OCI-LY3 (cell line): ENCODE measurements at regions not wholly inside any gene's neighbourhood (a gene's known extent, or its start where the extent isn't known, plus 50 kb on each side); places are given as distances from the start of the nearest gene placed in this dataset.

Experiments
- H2AFZ ChIP-seq: fragments of 200-600, 300-600 bp; shearing (Covaris generic); 2 replicates; pipeline ENCODE4 v1.6.0; 2014; ENCODE audit warnings: antibody characterized with exemption, low read depth, low read length
- H3K27ac ChIP-seq: fragments of 200-600, 300-600 bp; sonication (generic); 2 replicates; pipeline ENCODE4 v1.5.1; 2014; ENCODE audit warnings: mild to moderate bottlenecking, low read length, moderate library complexity, mixed read lengths
- H3K27me3 ChIP-seq: fragments of 200-600, 300-600 bp; sonication (generic); 2 replicates; pipeline ENCODE4 v1.6.1; 2014; ENCODE audit warnings: low read depth, low read length, mixed read lengths
- H3K36me3 ChIP-seq: fragments of 200-600, 300-600 bp; sonication (generic); replicated peaks from 2 replicates; pipeline ENCODE3; 2014; ENCODE audit warnings: low read depth, low read length, mixed read lengths
- H3K4me1 ChIP-seq: fragments of 300-600, 200-600 bp; sonication (generic); 2 replicates; pipeline ENCODE4 v1.6.1; 2014; ENCODE audit warnings: low read length, mixed read lengths
- H3K4me2 ChIP-seq: fragments of 200-600, 300-600 bp; sonication (generic); 2 replicates; pipeline ENCODE4 v1.6.1; 2014; ENCODE audit warnings: low read length, mixed read lengths
- H3K4me3 ChIP-seq: fragments of 300-600, 200-600 bp; sonication (generic); 2 replicates; pipeline ENCODE4 v1.5.1; 2014; ENCODE audit warnings: antibody characterized with exemption, mild to moderate bottlenecking, low read length, moderate library complexity
- H3K79me2 ChIP-seq: fragments of 300-600, 200-600 bp; shearing (Covaris generic); 2 replicates; pipeline ENCODE4 v1.6.1; 2014; ENCODE audit warnings: mild to moderate bottlenecking, low read length, mixed read lengths
- H3K9ac ChIP-seq: fragments of 300-600, 200-600 bp; shearing (Covaris generic); 2 replicates; pipeline ENCODE4 v1.6.0; 2014; ENCODE audit warnings: mild to moderate bottlenecking, low read length, moderate library complexity
- H3K9me3 ChIP-seq: fragments of 200-600, 300-600 bp; shearing (Covaris generic); 2 replicates; pipeline ENCODE4 v1.6.1; 2014; ENCODE audit warnings: low read length, mixed read lengths; ENCODE audit not compliant: insufficient read depth
- H4K20me1 ChIP-seq: fragments of 200-600, 300-600 bp; sonication (generic); 2 replicates; pipeline ENCODE4 v1.6.1; 2016; ENCODE audit warnings: low read length, mixed read lengths; ENCODE audit not compliant: insufficient read depth
- CTCF ChIP-seq: fragments of 200-600, 300-600 bp; sonication (generic); IDR thresholded peaks from 2 replicates; pipeline ENCODE4 v1.5.1; 2014; ENCODE audit warnings: antibody characterized with exemption, low read length, low read depth
- EZH2phosphoT487 ChIP-seq: fragments of 200-600 bp; shearing (Covaris generic); IDR thresholded peaks from 2 replicates; pipeline ENCODE4 v1.6.1; 2018; ENCODE audit warnings: antibody characterized with exemption, mixed run types, low read depth

GRCh38 chr6:10149603-10150002 lies 265.3 kb downstream of the TFAP2A start:
- H3K36me3 ChIP-seq = no peaks in the 10 kb centered on the region
- no peak overlapping the region for H3K4me3 ChIP-seq
- H3K27me3 ChIP-seq = no peaks in the 10 kb centered on the region
- no peaks in the 10 kb centered on the region for H3K9me3 ChIP-seq
- H3K9ac ChIP-seq = no peak overlapping the region
- H3K27ac ChIP-seq = no peak overlapping the region
- no peaks in the 10 kb centered on the region for H3K79me2 ChIP-seq
- H3K4me1 ChIP-seq = no peaks in the 10 kb centered on the region
- H3K4me2 ChIP-seq = no peak overlapping the region
- TF ChIP-seq CTCF (no peak), EZH2phosphoT487 (no peak)
- H4K20me1 ChIP-seq = no peaks in the 10 kb centered on the region
- no peak overlapping the region for H2AFZ ChIP-seq

- H3K4me3 ChIP-seq = peak overlapping the region; percentile 45
- no peaks in the 10 kb centered on the region for H3K27me3 ChIP-seq
- no peak overlapping the region for H3K9ac ChIP-seq
- no peaks in the 10 kb centered on the region for H4K20me1 ChIP-seq
- H3K27ac ChIP-seq = no peak overlapping the region
- peak overlapping the region; percentile 23 for H3K4me2 ChIP-seq
- H2AFZ ChIP-seq = 0 out of 2 replicates have a peak overlapping the region, but pooled peaks have one; percentile 75
- H3K4me1 ChIP-seq = no peaks in the 10 kb centered on the region
- H3K79me2 ChIP-seq = no peaks in the 10 kb centered on the region
- TF ChIP-seq CTCF (no peak), EZH2phosphoT487 (no peak)
- H3K9me3 ChIP-seq = no peaks in the 10 kb centered on the region
- no peaks in the 10 kb centered on the region for H3K36me3 ChIP-seq
These were observed 268.0 kb downstream of the TFAP2A start for GRCh38 chr6:10146715-10147451.

GRCh38 chr6:10144772-10145171 lies 270.1 kb downstream of the TFAP2A start:
- Histone ChIP-seq H3K27me3 (no peaks in the 10 kb centered on the region), H4K20me1 (no peaks in the 10 kb centered on the region), H3K4me2 (no peak overlapping the region), H3K27ac (no peak overlapping the region), H3K36me3 (no peaks in the 10 kb centered on the region), H3K4me1 (no peaks in the 10 kb centered on the region), H3K9me3 (no peaks in the 10 kb centered on the region), H3K4me3 (no peak overlapping the region), H2AFZ (no peak overlapping the region), H3K79me2 (no peaks in the 10 kb centered on the region), H3K9ac (no peak overlapping the region)
- TF ChIP-seq CTCF = no peak

GRCh38 chr6:10141746-10142443 lies 273.0 kb downstream of the TFAP2A start:
- Histone ChIP-seq H3K4me2 (no peak overlapping the region), H3K36me3 (no peaks in the 10 kb centered on the region), H3K79me2 (no peaks in the 10 kb centered on the region), H3K27ac (no peak overlapping the region), H3K9ac (no peak overlapping the region), H2AFZ (no peak overlapping the region), H3K27me3 (no peaks in the 10 kb centered on the region), H3K4me1 (no peaks in the 10 kb centered on the region), H3K4me3 (no peak overlapping the region), H3K9me3 (no peaks in the 10 kb centered on the region), H4K20me1 (no peaks in the 10 kb centered on the region)
- TF ChIP-seq CTCF = no peak
- TF ChIP-seq EZH2phosphoT487 = no peak
